ENCODE measurements at regions not wholly inside any gene's neighbourhood (a gene's known extent, or its start where the extent isn't known, plus 50 kb on each side); places are given as distances from the start of the nearest gene placed in this dataset.

GRCh38 chr6:15752820-15753219, 90.0 kb upstream of the DTNBP1 start:
- no peaks in the 10 kb centered on the region for H3K4me1 ChIP-seq
- TF ChIP-seq, protein P1, sequence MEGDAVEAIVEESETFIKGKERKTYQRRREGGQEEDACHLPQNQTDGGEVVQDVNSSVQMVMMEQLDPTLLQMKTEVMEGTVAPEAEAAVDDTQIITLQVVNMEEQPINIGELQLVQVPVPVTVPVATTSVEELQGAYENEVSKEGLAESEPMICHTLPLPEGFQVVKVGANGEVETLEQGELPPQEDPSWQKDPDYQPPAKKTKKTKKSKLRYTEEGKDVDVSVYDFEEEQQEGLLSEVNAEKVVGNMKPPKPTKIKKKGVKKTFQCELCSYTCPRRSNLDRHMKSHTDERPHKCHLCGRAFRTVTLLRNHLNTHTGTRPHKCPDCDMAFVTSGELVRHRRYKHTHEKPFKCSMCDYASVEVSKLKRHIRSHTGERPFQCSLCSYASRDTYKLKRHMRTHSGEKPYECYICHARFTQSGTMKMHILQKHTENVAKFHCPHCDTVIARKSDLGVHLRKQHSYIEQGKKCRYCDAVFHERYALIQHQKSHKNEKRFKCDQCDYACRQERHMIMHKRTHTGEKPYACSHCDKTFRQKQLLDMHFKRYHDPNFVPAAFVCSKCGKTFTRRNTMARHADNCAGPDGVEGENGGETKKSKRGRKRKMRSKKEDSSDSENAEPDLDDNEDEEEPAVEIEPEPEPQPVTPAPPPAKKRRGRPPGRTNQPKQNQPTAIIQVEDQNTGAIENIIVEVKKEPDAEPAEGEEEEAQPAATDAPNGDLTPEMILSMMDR (IDR thresholded peaks at IDR 0.05) = no peak
- DNase-seq = no peak
- intact Hi-C loops (cut with DNase I) = no loop called here
- ATAC-seq = no peak
- H3K27ac ChIP-seq = no peak overlapping the region
- H3K27me3 ChIP-seq = no peaks in the 10 kb centered on the region
- H3K4me3 ChIP-seq = no peak overlapping the region
- H3K36me3 ChIP-seq = no peaks in the 10 kb centered on the region
- no peaks in the 10 kb centered on the region for H3K9me3 ChIP-seq

- Histone ChIP-seq H3K27ac (no peak overlapping the region), H3K36me3 (no peaks in the 10 kb centered on the region), H3K9me3 (no peaks in the 10 kb centered on the region), H3K27me3 (no peaks in the 10 kb centered on the region), H3K4me3 (no peak overlapping the region), H3K4me1 (no peaks in the 10 kb centered on the region)
- intact Hi-C loops (cut with DNase I) = no loop called here
- ATAC-seq (no peak), DNase-seq (no peak)
- TF ChIP-seq, protein P1 (IDR thresholded peaks at IDR 0.05) = no peak
Observed at GRCh38 chr6:15751721-15752350, 89.0 kb upstream of the DTNBP1 start.

DNA sequence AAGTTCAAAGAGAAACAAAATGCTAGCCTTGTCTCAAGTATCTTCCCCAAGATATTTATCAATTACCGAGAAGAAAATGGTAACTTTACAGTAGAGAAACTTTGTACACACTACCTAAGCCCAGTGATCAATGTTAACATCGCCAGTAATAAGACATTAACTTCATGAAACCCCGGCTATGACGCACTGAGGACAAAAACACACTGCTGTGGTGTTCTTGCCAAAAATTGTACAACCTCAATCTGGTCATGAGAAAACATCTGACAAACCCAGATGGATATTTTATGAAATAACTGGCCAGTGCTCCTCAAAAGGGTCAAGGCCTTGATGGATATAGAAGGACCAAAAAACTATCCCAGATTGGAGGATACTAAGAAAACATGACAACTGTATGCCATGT, 85.5 kb upstream of the DTNBP1 start:
- Histone ChIP-seq H3K27me3 (no peaks in the 10 kb centered on the region), H3K4me1 (no peaks in the 10 kb centered on the region), H3K36me3 (no peaks in the 10 kb centered on the region), H3K9me3 (no peaks in the 10 kb centered on the region), H3K4me3 (no peak overlapping the region), H3K27ac (no peak overlapping the region)
- DNase-seq (no peak), ATAC-seq (no peak)
- TF ChIP-seq, protein P1 (IDR thresholded peaks at IDR 0.05) = no peak
- intact Hi-C loops (cut with DNase I) = no loop called here

GRCh38 chr6:15747354-15747883, 84.6 kb upstream of the DTNBP1 start:
- intact Hi-C loops (cut with DNase I) = no loop called here
- H3K4me1 ChIP-seq = no peaks in the 10 kb centered on the region
- no peak overlapping the region for H3K4me3 ChIP-seq
- no peaks in the 10 kb centered on the region for H3K9me3 ChIP-seq
- no peaks in the 10 kb centered on the region for H3K36me3 ChIP-seq
- H3K27ac ChIP-seq = no peak overlapping the region
- no peaks in the 10 kb centered on the region for H3K27me3 ChIP-seq
- TF ChIP-seq, protein P1 (IDR thresholded peaks at IDR 0.05) = no peak
- ATAC-seq (peak; percentile 74), DNase-seq (no peak)

- no peak for DNase-seq
- no peak for ATAC-seq
- Histone ChIP-seq H3K36me3 (no peaks in the 10 kb centered on the region), H3K27me3 (no peaks in the 10 kb centered on the region), H3K4me1 (no peaks in the 10 kb centered on the region), H3K27ac (no peak overlapping the region), H3K4me3 (no peak overlapping the region), H3K9me3 (no peaks in the 10 kb centered on the region)
- TF ChIP-seq, protein P1 (IDR thresholded peaks at IDR 0.05) = no peak
- intact Hi-C loops (cut with DNase I) = no loop called here
Observed at GRCh38 chr6:15745781-15746180, 83.0 kb upstream of the DTNBP1 start.
